ENCODE measurements at regions not wholly inside any gene's neighbourhood (a gene's known extent, or its start where the extent isn't known, plus 50 kb on each side); places are given as distances from the start of the nearest gene placed in this dataset.
"Not testable (repeated sequence)": the region's sequence is repeated elsewhere in the genome, so short reads cannot be mapped to it uniquely, and the experiment has no call there.

DNA sequence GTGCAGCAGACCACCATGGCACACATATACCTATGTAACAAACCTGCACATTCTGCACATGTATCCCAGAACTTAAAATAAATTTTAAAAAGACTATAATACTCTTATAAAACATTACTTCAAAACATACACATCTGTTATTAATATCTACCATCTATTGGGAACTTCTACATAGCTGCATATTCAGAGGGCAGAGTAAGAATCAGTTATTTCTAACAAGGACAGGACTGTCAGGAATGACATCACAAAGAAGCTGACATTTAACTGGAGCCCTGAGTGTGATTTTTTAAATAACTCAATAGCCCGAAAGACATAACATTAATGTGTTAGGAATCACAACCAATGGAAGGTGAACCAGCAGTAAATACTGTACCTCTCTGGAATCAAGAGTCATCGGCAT is 276.7 kb upstream of the ECI2 start:
- no peak for DNase-seq (ENCODE audit: low read depth)

DNA sequence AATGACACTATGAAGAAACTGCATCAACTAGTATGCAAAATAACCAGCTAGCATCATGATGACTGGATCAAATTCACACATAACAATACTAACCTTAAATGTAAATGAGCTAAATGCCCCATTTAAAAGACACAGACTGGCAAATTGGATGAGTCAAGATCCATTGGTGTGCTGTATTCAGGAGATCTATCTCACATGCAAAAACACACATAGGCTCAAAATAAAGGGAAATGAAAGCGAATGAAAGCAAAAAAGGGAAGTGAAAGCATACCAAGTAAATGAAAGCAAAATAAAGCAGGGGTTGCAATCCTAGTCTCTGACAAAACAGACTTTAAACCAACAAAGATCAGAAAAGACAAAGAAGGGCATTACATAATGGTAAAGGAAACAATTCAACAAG is 272.3 kb upstream of the ECI2 start:
- DNase-seq (ENCODE audit: low read depth): not testable (repeated sequence)

DNA sequence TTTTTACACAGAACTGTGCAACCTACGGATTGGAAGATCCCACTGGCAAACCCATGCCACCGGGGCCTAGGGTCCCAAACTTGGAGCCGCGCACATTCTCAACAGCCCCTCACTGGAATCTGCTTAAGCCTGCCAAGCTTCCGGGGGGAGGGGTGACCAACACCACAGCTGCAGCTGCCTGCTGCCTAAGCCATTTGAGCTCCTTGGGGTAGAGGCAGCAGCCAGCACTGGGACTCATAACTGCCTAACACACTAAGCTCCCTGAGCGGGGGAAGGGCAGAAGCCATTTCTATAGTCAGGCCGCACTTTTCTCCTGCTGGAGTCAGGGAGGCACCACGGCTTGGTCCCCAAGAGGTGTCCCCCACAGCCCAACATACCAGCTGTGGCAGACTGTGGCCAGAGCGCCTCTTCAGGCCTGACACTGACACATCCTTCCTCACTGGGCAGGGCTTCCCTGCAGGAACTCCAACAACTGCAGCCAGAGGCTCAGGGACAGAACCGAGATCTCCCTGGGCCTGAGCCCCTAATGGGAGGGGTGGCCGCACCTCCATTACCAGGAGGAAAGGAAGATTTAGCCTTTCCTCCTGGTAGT is 270.3 kb upstream of the ECI2 start:
- DNase-seq (ENCODE audit: low read depth): no peak

DNA sequence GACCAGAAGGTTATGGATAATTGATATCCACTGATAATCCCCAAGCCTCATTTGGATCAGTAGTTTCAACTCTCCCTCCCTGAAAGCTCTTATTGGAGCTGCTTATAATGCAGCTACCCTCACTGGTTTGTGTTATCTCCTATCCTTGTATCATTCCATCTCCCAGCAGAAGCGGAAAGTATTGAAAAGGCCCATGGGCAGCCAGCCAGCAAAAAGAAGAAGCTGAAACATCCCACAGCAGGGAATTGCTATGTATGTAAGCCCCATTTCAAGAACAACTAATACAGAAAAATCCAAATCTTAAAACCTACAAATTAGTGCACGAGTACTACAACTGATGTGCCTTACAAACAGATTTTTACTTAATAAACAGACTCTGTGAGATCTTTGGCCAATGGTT is 269.0 kb upstream of the ECI2 start:
- no peak for DNase-seq (ENCODE audit: low read depth)

DNA sequence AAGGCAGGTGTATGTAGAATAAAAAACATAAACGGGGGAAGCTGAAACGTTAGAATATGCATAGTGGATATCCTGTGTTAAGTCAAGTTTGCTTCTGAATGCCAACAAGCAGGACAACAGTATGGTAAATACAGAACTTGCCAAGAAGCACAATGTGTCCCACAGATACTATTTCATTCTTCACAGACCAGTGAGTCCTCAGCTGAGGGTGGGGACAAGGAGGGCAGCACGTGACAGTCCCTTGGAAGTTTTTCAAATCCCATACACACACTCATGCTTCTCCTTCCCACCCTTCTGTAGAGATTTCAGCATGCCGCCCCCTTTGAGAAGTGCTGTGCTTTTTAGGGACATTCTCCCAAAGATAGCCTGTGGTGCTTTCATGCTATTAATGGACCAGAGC is 268.5 kb upstream of the ECI2 start:
- no peak for DNase-seq (ENCODE audit: low read depth)

DNA sequence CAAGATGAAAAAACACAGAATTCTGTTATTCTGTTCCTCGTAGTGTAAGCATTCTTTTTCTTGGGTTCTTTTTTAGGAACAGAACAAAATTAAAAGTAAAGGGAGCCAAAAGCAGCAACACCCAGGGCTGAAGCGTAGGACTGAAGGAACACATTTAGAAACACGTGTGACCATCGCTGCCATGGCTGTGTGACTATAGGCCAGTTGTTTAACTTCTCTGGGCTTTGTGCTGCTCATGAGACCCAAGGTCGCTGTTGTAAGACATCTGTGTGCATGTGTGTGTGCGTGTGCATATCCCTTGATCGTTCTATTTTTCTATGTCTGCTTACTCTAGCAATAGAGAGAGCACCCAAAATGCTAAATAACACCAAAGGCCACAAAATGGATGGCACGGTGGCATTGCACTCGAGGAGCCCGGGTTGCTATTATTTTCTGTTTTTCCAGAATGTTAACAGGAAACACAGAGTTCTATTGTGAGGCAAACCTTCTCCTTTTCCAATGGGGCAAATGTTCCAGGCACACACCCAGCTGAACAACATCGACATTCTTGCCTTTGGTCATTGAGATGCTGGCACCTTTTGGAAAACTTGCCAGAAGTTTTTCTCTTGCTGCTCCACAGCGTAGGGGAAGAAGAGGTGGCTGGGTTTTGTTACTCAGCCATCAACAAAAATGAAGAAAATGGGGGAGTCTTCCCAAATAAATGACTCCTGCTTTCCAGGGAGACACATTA is 267.8 kb upstream of the ECI2 start:
- no peak for DNase-seq (ENCODE audit: low read depth)

DNA sequence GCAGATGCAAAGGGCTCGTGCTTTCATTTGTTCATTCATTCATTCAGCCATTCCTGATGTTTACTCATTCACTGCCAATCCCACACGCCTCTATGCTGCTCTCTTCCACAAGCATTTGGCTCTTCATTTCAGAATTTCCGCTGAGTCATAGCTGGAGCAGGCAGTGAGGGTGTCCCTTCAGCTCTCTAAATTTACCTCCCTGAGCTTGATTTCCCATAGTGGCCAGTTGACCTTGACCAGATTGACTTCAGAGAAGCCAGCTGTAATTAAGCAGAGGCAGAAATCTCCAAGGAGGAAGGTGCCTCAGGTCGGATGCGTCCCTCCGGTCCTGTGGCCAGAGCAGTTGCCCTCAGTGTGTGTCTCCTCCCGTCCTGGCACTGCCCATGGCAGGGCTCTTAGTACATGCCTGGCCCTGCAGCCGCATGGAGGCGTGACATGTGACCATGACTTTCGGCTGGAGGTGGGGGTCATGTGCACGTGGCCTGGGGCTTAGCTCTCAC is 267.2 kb upstream of the ECI2 start:
- DNase-seq (ENCODE audit: low read depth): peak; percentile 79

DNA sequence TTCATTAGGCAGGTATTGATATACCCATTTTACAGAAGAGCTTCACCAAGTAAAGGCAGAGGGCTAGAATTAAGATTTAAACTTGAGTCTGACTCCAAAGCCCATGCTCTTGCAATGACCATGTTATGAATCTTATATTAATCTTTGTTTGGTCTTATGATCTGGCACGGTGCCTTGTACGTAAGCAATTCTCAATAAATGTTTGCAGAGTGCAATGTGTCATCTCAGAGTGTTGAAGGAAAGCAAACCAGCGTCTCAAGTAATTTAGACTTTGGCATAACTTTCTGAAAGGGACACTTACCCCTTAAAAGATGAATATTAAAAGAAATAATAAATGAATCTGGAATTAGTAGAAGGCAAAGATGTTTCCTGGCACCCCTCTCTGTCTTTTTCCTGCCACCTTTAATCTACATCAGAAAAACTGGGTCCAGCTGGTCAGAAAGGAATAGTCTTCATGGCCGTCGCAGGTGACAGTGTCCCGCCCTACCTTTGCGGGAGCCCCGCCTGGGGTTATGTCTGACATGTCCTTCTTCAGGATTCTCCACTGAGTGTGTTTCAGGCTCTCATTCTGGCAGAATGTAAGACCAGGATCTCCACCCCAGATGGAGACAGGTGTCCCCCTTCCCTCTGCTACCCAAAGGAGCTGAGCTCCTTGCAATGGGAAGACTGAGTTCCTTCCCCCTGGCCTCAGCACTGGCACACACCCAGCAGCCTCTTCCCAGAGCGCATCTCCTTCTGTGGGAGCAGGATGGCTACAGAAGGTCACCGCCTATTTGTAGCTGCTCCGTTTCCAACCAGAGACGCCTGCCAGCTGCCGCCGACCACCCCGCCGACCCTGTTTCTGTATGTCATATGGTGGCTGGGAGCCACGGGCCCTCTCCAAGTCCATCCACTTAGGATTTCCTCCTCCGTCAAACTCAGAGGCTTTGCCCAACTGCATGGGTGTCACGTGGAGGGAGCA is 266.3 kb upstream of the ECI2 start:
- no peak for DNase-seq (ENCODE audit: low read depth)

DNA sequence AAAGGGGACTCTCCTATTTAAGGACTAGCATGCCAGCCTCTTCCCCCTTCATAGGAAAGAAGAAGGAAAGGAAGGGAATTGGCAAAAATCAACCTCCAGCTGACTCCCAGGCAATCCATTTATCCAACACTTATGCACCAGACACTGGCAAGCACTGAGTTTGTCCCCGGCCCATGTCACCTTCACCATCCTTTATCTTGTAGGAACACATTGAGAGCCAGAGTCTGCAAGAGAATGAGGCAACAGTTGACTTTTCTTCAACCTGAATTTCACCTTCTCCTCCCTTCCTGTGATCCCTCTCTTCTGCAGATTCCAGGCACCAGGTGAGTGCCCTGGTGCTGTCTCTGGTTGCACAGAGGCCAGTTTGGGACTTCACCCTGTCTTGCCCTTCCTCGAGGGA is 264.3 kb upstream of the ECI2 start:
- no peak for DNase-seq (ENCODE audit: low read depth)

DNA sequence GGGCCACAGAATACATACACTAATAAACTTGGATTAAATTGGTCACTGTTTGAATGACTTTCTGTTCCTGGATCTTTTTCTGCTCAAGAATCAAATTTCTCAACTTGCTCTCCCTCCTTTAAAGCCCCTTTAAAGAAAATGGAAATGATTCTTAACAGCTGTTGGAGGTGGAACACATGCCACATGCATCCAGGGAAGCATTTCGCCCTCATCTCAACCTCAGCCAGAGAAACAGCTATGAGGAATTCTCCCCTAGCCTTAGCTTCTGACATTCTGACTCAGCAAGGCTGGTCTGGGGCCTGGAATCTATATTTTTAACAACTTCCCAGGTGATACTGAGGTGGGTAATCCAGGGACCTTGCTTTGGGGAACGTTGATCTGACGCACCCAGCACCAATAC is 263.4 kb upstream of the ECI2 start:
- DNase-seq (ENCODE audit: low read depth): no peak

DNA sequence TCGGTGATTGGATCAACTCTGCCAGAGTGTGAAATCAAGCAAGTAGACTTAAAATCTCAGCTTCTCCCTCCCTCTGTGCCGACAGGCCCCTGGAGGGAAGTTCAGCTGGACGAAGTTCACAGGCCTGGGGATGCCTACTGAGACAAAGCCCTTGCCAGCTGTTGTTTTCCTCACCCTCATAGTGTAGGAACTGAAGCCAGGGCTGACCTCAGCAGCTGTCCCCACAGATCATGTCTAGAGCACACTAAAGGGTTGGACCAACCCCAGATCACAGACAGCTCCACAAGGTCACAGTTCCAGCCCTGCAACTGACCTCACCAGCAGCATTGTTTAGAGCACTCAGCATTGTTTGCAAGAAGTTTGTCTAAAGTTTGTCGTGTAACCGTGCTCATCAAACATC is 261.9 kb upstream of the ECI2 start:
- no peak for DNase-seq (ENCODE audit: low read depth)

DNA sequence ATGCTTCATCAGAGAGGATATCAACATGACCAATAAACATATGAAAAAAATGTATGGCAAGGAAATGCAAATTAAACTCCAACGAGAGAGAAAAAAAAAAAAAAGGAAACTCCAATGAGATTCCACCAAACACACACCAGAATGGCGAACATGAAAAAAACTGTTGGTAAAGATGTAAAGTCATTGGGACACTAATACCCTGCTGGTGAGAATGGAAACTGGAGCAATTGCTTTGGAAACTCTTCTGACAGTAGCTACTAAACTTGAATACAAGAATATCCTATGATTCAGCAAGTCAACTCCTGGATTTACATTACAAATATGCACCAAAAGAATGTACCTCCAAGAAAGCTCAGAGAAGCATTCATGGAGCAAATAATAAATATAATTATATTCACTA is 260.7 kb upstream of the ECI2 start:
- no peak for DNase-seq (ENCODE audit: low read depth)

DNA sequence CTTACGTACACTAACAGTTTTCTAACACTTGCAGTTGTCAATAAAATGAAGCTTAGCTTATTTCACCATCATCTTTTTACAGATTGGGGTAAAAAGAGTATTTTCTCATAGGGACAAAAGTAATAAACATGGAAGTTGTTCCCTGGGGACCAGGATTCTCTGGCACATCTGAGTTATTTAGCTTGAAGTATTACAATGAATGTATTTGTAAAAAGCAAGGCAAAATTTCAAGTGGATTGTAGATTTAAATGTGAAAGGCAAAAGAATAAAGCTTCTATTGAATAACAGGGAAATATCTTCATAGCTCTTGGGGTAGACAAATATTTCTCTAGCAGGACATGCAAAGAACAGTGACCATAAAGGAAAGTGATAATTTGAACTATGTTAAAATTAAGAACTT is 260.0 kb upstream of the ECI2 start:
- DNase-seq (ENCODE audit: low read depth): no peak

DNA sequence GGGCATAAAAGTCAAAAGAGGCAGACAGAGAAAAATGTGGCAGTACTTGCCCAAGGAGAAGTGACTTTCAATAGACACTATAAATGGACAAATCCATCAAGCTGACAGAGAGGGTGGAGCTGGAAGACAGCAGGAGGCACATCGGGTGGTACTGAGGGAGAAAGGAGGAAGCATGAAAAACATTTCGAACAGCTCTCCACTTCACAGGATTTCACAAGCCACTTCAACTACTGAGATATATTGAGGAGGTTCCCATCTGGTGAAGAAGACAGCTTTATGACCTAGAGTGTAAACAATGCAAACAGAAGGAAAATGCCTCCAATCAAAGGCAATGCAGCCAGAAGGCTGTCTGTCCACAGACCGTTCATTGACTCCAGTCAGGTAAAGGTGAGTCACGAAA is 259.4 kb upstream of the ECI2 start:
- DNase-seq (ENCODE audit: low read depth): no peak

DNA sequence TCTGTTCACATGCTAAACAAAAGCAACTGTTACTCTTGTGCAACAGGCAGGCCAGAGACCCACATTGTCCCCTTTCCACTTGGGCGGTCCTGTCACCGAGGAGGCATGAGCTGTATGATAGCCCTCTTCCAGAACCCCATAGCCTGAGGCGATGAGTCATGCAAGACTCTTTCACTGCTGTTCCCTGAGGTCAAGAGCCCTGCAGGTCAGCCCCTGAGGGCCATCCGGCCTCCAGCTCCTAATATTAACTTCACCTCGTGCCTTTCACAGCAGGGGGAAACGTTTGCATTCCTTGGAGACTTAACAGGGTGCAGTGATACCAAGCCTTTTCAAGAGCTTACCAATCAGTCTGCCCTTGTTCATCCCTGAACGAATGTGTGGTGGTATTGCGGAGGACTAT is 253.3 kb upstream of the ECI2 start:
- DNase-seq (ENCODE audit: low read depth): peak; percentile 55

DNA sequence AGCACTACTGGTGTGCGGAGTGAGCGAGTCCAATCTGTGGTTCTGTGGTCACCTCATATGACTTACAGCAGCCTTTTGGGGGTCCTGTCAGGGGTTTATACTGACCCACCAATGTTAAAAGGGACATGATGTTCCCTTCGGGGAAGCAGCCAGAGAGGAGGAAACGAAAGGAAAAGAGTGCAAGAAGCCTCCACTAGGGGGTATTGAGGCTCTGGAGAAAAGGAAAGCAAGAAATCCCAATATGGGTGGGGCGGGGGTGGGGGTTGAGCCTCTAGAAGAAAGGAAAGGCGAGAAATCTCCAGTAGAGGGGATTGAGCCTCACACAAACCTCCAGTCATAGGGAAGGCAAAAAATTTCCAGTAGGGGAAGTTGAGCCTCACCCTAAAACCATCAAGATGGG is 249.3 kb upstream of the ECI2 start:
- DNase-seq (ENCODE audit: low read depth): no peak

DNA sequence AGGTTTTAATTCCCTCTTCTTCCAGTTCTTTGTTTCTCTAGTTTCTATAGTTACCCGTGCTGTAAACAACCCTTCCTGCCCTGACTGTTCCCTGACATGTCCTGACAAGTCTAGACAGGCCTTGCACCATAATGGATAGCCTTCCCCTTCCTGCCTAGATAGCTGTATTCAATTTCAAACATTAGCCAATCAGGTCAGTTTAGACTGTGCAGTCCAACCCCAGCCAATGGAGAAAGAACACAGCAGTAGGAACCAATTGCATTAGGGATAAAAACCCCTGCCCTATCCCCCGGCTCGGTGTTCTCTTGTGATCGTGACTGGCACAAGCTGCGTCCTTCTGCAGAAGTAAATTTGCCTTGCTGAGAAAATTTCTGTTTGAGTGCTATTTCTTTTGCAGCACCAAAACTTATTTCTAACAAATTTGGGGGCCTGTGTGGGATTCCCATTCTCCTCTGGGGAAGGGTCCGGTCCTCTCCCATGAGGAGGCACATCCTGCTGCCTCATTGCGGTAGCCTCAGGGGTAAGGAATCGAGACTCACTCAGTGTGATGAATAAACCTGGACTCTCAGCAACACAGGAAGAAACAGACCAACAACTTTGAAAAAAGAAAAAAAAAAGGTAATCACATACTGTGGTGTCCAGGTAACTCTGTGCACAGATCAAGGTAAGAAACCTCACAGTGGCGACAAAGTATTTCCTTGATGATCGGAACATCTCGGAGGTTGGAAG is 248.7 kb upstream of the ECI2 start:
- DNase-seq (ENCODE audit: low read depth): no peak

DNA sequence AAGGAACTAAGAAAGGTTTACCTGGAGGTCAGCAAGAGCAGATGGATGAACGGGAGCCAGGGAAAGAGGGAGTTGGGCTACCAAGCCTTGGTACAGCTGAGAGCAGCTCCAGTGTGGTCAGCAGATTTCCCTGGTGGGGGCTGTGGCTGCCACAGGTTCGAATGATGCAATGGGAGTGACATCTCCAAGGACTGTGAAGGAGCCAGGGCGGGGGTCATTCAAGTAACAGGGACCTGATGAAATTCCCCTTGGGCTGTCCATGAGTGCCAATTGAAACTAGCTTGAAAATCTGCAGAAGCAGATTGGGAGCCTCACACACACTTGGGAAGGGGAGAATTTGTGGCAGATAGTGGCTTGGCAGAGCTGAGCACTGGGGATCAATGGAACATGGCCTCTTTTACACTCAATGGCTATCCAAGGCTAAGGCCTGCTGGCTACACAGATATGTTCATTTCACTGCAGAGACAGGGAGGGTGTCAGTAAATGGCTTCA is 247.0 kb upstream of the ECI2 start:
- DNase-seq (ENCODE audit: low read depth): no peak

DNA sequence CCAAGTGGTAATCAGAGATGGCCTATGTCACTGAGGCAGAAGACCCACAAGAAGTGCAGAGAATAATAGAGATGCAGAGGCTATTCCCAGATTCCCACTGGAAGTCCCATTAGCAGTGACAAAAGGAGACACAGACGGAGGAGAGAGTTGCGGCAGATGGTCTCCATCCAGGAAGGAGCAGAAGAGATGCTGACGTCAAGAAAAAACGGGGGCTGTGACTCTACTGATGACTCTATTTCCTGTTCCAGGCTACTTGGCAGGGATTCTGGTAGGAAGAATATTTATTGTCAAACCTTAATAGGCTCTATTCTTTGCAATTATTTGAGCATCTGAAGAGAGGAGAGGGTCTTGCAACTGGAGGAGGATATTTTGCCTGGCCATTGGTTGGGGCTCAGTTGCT is 246.0 kb upstream of the ECI2 start:
- no peak for DNase-seq (ENCODE audit: low read depth)

DNA sequence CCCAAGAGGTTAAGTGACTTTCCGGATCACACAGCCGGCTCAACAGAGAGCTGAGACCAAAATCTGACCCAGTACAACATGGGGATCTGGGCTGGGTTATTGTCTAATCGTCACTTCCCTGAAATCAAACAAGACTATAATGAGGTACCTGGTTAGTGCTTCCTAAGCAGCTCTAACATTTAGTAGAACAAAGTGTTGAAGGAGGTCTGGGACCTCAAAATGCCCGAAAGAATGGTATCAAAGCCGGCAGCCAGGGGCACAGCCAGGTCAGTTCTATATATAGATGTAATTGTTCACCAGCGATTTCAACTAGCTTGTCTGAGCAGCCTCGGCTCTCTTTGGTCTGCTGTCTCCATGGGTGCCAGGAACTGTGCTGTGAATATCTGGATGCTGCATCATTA is 245.5 kb upstream of the ECI2 start:
- no peak for DNase-seq (ENCODE audit: low read depth)

DNA sequence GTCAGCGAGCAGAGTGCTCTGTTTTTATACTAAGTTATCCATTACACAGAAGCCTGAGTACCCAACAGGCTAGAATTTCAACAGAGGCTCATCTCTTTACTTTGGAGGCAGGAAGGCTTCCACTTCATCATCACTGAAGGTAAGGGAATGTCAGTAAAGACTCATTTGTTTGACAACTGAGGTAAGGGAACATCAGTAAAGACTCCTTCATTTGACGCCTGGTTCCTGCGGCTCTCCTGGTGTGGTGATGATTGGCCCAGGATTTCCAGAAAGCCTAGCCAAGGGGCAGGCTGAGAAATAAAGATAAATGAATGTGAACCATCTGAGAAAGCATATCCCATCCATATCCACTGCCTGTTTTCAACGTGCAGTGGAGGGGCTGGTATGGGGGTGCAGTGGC is 244.6 kb upstream of the ECI2 start:
- DNase-seq (ENCODE audit: low read depth): no peak
